Gastrocnemius medialis (tissue), 4 donors: ENCODE measurements at regions not wholly inside any gene's neighbourhood (a gene's known extent, or its start where the extent isn't known, plus 50 kb on each side); places are given as distances from the start of the nearest gene placed in this dataset.
"Not testable (repeated sequence)": the region's sequence is repeated elsewhere in the genome, so short reads cannot be mapped to it uniquely, and the experiment has no call there.

Experiments used
- CTCF ChIP-seq, 5 experiments: fragments of 450-650 bp in 3 of 5; fragments of 200-600 bp in 2 of 5; sonication (generic) in 2 of 5; IDR thresholded peaks in 4 of 5; conservative IDR thresholded peaks in 1 of 5; 1 replicate in 4 of 5; 2 replicates in 1 of 5; pipeline ENCODE4 v1.5.1; 2016 to 2019; ENCODE audit warnings: antibody characterized with exemption in 5 of 5, mild to moderate bottlenecking in 3 of 5, moderate library complexity in 3 of 5
- POLR2A ChIP-seq, 2 donors: fragments of 450-650 bp; IDR thresholded peaks; one replicate each; pipeline ENCODE4 v1.6.1; 2017; ENCODE audit warnings: antibody characterized with exemption in 2 of 2, mild to moderate bottlenecking in 2 of 2, moderate library complexity in 2 of 2

- not testable (repeated sequence) for TF ChIP-seq CTCF (IDR thresholded peaks at IDR 0.05 in 4 of 5, conservative IDR thresholded peaks at IDR 0.05 in 1 of 5); POLR2A (IDR thresholded peaks at IDR 0.05)
Observed at GRCh38 chr1:98108378-98108777, 187.5 kb upstream of the DPYD start.
